IMR-90 (cell line): ENCODE measurements at regions not wholly inside any gene's neighbourhood (a gene's known extent, or its start where the extent isn't known, plus 50 kb on each side); places are given as distances from the start of the nearest gene placed in this dataset.

ENCODE experiments used
- ATAC-seq: fragments of 200-7000 bp; cut with Tn5 transposase; 2 replicates; pipeline ENCODE4 v1.9.1; 2020; ENCODE audit warnings: low read depth, mild to moderate bottlenecking, moderate library complexity
- BruUV-seq: library from RNA; stranded (reverse); fragments of 400-500 nt; replicated peaks from 2 replicates; lab custom pipeline; 2021; lab: Mats Ljungman, UMichigan
- CTCF ChIA-PET: fragments of 300-600 bp; formaldehyde crosslinking; extraction: SDS; loops from one replicate; lab custom pipeline; 2021; ENCODE audit warnings: antibody characterized with exemption; lab: Yijun Ruan, JAX
- POLR2A ChIA-PET: fragments of 300-600 bp; sonication (Branson Sonifier 250); formaldehyde crosslinking; loops from one replicate; lab custom pipeline; 2022; ENCODE audit warnings: antibody characterized with exemption; ENCODE audit not compliant: unreplicated experiment; lab: Charles Lee
- DNase-seq: peaks from one replicate; pipeline ENCODE4 v3.0.0; 2013
- H2AFZ ChIP-seq: replicated peaks from 2 replicates; pipeline ENCODE3; 2013; ENCODE audit warnings: low read length, mild to moderate bottlenecking; ENCODE audit not compliant: poor library complexity
- H2AK5ac ChIP-seq: 2 replicates; pipeline ENCODE4 v1.6.1; 2013; ENCODE audit warnings: low read depth, low read length, inconsistent platforms
- H2AK9ac ChIP-seq: replicated peaks from 2 replicates; pipeline ENCODE3; 2013; ENCODE audit warnings: mild to moderate bottlenecking, low read depth, low read length, moderate library complexity; ENCODE audit not compliant: poor library complexity
- H2BK120ac ChIP-seq: 2 replicates; pipeline ENCODE4 v1.6.1; 2013; ENCODE audit warnings: low read depth, low read length, inconsistent platforms
- H2BK15ac ChIP-seq: 3 replicates; pipeline ENCODE4 v1.6.1; 2013; ENCODE audit warnings: low read depth, low read length, inconsistent platforms
- H2BK20ac ChIP-seq: 2 replicates; pipeline ENCODE4 v1.6.1; 2013; ENCODE audit warnings: low read depth, mild to moderate bottlenecking, inconsistent platforms, low read length, moderate library complexity
- H2BK5ac ChIP-seq: 2 replicates; pipeline ENCODE4 v1.6.1; 2013; ENCODE audit warnings: mild to moderate bottlenecking, low read depth, low read length, inconsistent platforms; ENCODE audit not compliant: poor library complexity, severe bottlenecking
- H3K14ac ChIP-seq: replicated peaks from 2 replicates; pipeline ENCODE4 v1.6.1; 2013; ENCODE audit warnings: low read depth, low read length, inconsistent platforms
- H3K18ac ChIP-seq: 2 replicates; pipeline ENCODE4 v1.6.1; 2013; ENCODE audit warnings: low read depth, low read length, control low read depth
- H3K23ac ChIP-seq: 2 replicates; pipeline ENCODE4 v1.6.1; 2013; ENCODE audit warnings: low read depth, low read length, inconsistent platforms
- H3K27ac ChIP-seq: 2 replicates; pipeline ENCODE4 v1.5.1; 2013; ENCODE audit warnings: mild to moderate bottlenecking, control low read depth, low read length; ENCODE audit not compliant: insufficient read depth
- H3K27me3 ChIP-seq: 2 replicates; pipeline ENCODE4 v1.6.1; 2013; ENCODE audit warnings: low read length; ENCODE audit not compliant: control insufficient read depth, insufficient read depth
- H3K36me3 ChIP-seq: 2 replicates; pipeline ENCODE4 v1.6.1; 2013; ENCODE audit warnings: low read length, mixed read lengths; ENCODE audit not compliant: control insufficient read depth, insufficient read depth
- H3K4ac ChIP-seq: 2 replicates; pipeline ENCODE4 v1.6.1; 2013; ENCODE audit warnings: low read depth, low read length, inconsistent platforms
- H3K4me1 ChIP-seq: 2 replicates; pipeline ENCODE4 v1.6.1; 2013; ENCODE audit warnings: low read length, mixed read lengths; ENCODE audit not compliant: control insufficient read depth, insufficient read depth
- H3K4me2 ChIP-seq: 2 replicates; pipeline ENCODE4 v1.6.1; 2013; ENCODE audit warnings: low read depth, mild to moderate bottlenecking, control low read depth, low read length, moderate library complexity
- H3K4me3 ChIP-seq: 2 replicates; pipeline ENCODE4 v1.5.1; 2013; ENCODE audit warnings: low read depth, mild to moderate bottlenecking, control low read depth, low read length, moderate library complexity; ENCODE audit not compliant: insufficient read depth
- H3K56ac ChIP-seq: 2 replicates; pipeline ENCODE4 v1.6.1; 2013; ENCODE audit warnings: low read length, inconsistent platforms; ENCODE audit not compliant: insufficient read depth; ENCODE audit errors: extremely low read depth
- H3K79me1 ChIP-seq, 2 experiments: 2 replicates each; pipeline ENCODE4 v1.6.1; 2013; ENCODE audit warnings: low read length in 2 of 2, inconsistent platforms in 1 of 2, low read depth in 1 of 2
- H3K9ac ChIP-seq: 2 replicates; pipeline ENCODE4 v1.6.1; 2013; ENCODE audit warnings: low read depth, low read length, control low read depth
- H3K9me1 ChIP-seq: 2 replicates; pipeline ENCODE4 v1.6.1; 2013; ENCODE audit warnings: low read length, inconsistent platforms; ENCODE audit not compliant: insufficient read depth
- H3K9me3 ChIP-seq: 2 replicates; pipeline ENCODE4 v1.6.1; 2013; ENCODE audit warnings: low read length; ENCODE audit not compliant: control insufficient read depth, insufficient read depth
- H4K20me1 ChIP-seq: 2 replicates; pipeline ENCODE4 v1.6.1; 2013; ENCODE audit warnings: low read length, inconsistent platforms; ENCODE audit not compliant: insufficient read depth
- H4K5ac ChIP-seq: 2 replicates; pipeline ENCODE4 v1.6.1; 2013; ENCODE audit warnings: mild to moderate bottlenecking, low read depth, low read length, control low read depth
- H4K8ac ChIP-seq, 2 experiments: 2 replicates each; pipeline ENCODE4 v1.6.1; 2013; ENCODE audit warnings: low read depth in 2 of 2, low read length in 2 of 2, control low read depth in 1 of 2, inconsistent platforms in 1 of 2
- H4K91ac ChIP-seq: 2 replicates; pipeline ENCODE4 v1.6.1; 2013; ENCODE audit warnings: low read depth, low read length, inconsistent platforms; ENCODE audit not compliant: insufficient read depth
- BHLHE40 ChIP-seq: fragments of 150-350 bp; IDR thresholded peaks from 2 replicates; pipeline ENCODE4 v1.6.1; 2016; ENCODE audit warnings: mild to moderate bottlenecking, low read depth, low read length
- ELK1 ChIP-seq: fragments of 150-350 bp; IDR thresholded peaks from 2 replicates; pipeline ENCODE4 v1.6.1; 2016; ENCODE audit warnings: low read depth, mild to moderate bottlenecking, low read length, moderate library complexity, borderline replicate concordance
- FOS ChIP-seq: fragments of 150-350 bp; IDR thresholded peaks from 2 replicates; pipeline ENCODE4 v1.6.1; 2016; ENCODE audit warnings: low read depth, low read length
- MAFK ChIP-seq: IDR thresholded peaks from 2 replicates; pipeline ENCODE4 v1.6.1; 2012; ENCODE audit warnings: low read depth, low read length, improper control_type of control experiment
- MAZ ChIP-seq: IDR thresholded peaks from 2 replicates; pipeline ENCODE4 v1.6.1; 2012; ENCODE audit warnings: low read depth, mild to moderate bottlenecking, low read length, improper control_type of control experiment, moderate library complexity, borderline replicate concordance
- MXI1 ChIP-seq: IDR thresholded peaks from 2 replicates; pipeline ENCODE4 v1.6.1; 2012; ENCODE audit warnings: low read depth, mild to moderate bottlenecking, low read length, moderate library complexity, borderline replicate concordance
- NFE2L2 ChIP-seq: fragments of 150-350 bp; IDR thresholded peaks from 2 replicates; pipeline ENCODE4 v1.6.1; 2016; ENCODE audit warnings: low read depth, mild to moderate bottlenecking, low read length
- POLR2A ChIP-seq: IDR thresholded peaks from 2 replicates; pipeline ENCODE4 v1.6.1; 2012; ENCODE audit warnings: mild to moderate bottlenecking, low read depth, low read length
- RAD21 ChIP-seq: IDR thresholded peaks from 2 replicates; pipeline ENCODE4 v1.6.1; 2012; ENCODE audit warnings: low read length, improper control_type of control experiment
- RCOR1 ChIP-seq: IDR thresholded peaks from 2 replicates; pipeline ENCODE4 v1.6.1; 2012; ENCODE audit warnings: mild to moderate bottlenecking, low read length, improper control_type of control experiment; ENCODE audit not compliant: insufficient replicate concordance
- WGBS, 2 experiments: methylation state at CpG; one replicate each; pipeline versions ENCODE4 v1.1.5 to v1.1.7; 2013; ENCODE audit warnings: missing lambda C conversion rate in 2 of 2; ENCODE audit not compliant: insufficient read length in 1 of 2; ENCODE audit errors: extremely low coverage in 2 of 2; 5-methylcytosine and 5-hydroxymethylcytosine counted together
- dilution Hi-C: fragments of 300-500 bp; cut with HindIII; formaldehyde crosslinking; loops from one replicate; pipeline ENCODE4 v1.14.3; 2018; ENCODE audit warnings: low sequenced_read_pairs; ENCODE audit not compliant: unreplicated experiment
- in situ Hi-C: fragments of 300-500 bp; cut with MboI; formaldehyde crosslinking; loops from 3 replicates; pipeline ENCODE4 v1.14.3; 2019; ENCODE audit warnings: low sequenced_read_pairs, inconsistent platforms, mixed read lengths
- intact Hi-C: fragments of 100-400 bp; cut with micrococcal nuclease; formaldehyde crosslinking; loops from 2 replicates; pipeline ENCODE4 v1.10.0; 2022
- TF ChIP-seq, protein P1 (sequence below): conservative IDR thresholded peaks from 2 replicates; pipeline ENCODE4 v1.5.1; 2012; ENCODE audit warnings: mild to moderate bottlenecking, low read depth, low read length, improper control_type of control experiment

DNA sequence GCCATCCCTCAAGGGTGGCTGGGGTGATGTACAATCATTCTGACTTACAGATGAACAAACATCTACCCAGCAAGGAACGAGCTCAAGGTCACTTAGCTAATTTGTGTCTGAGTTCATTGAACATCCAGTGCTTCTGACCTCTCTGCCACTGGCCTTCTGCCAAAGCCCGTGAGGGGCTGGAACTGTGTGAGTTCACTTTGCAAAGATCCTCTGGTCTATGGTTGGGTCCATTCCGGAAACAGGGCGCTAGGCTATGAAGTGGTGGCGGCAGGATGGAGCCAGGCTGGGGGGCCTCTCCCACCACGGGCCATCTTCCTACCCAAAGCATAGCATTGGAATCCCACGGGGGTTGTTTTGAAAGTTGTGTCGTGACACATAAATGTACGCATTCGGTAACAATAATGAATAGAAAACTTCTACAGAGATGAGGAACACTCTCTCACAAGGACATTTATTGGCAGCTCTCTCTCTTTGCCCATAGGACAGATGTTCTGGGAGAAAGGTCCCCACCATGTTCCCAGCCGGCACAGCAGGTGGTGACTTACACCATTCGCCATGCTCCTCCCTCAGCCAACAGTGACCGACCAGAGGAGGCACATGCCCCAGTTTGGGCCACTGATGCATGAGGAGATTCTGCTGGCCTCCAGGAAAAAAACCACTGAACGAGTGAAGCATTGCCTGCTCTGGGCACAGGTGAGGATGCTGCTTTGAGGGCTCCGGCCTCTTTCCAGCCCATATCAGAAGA is 214.7 kb upstream of the CHRNA7 start:
- Histone ChIP-seq H3K18ac (no peak overlapping the region), H2AK9ac (no peak overlapping the region), H3K27me3 (no peaks in the 10 kb centered on the region), H2BK15ac (no peak overlapping the region), H3K4me2 (no peak overlapping the region), H2BK20ac (no peak overlapping the region), H2BK120ac (no peak overlapping the region), H3K4me3 (no peak overlapping the region), H3K4ac (no peak overlapping the region), H3K4me1 (no peaks in the 10 kb centered on the region), H4K5ac (no peak overlapping the region), H3K79me1 (no peaks in the 10 kb centered on the region), H3K9ac (no peak overlapping the region), H3K23ac (no peak overlapping the region), H4K91ac (no peak overlapping the region), H3K56ac (no peak overlapping the region), H3K14ac (no peak overlapping the region), H2AFZ (no peak overlapping the region), H3K27ac (no peak overlapping the region), H4K20me1 (no peaks in the 10 kb centered on the region), H3K9me1 (no peaks in the 10 kb centered on the region), H3K36me3 (no peaks in the 10 kb centered on the region), H4K8ac (no peak overlapping the region), H3K9me3 (0 out of 2 replicates have a peak, but pooled peaks cover 2% of the 10 kb centered on the region), H2AK5ac (no peak overlapping the region), H2BK5ac (no peak overlapping the region)
- ChIA-PET CTCF (no interaction called here), POLR2A (no interaction called here)
- no TSS peak for BruUV-seq
- dilution Hi-C loops: no loop called here
- TF ChIP-seq, protein P1, sequence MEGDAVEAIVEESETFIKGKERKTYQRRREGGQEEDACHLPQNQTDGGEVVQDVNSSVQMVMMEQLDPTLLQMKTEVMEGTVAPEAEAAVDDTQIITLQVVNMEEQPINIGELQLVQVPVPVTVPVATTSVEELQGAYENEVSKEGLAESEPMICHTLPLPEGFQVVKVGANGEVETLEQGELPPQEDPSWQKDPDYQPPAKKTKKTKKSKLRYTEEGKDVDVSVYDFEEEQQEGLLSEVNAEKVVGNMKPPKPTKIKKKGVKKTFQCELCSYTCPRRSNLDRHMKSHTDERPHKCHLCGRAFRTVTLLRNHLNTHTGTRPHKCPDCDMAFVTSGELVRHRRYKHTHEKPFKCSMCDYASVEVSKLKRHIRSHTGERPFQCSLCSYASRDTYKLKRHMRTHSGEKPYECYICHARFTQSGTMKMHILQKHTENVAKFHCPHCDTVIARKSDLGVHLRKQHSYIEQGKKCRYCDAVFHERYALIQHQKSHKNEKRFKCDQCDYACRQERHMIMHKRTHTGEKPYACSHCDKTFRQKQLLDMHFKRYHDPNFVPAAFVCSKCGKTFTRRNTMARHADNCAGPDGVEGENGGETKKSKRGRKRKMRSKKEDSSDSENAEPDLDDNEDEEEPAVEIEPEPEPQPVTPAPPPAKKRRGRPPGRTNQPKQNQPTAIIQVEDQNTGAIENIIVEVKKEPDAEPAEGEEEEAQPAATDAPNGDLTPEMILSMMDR: no peak
- TF ChIP-seq ELK1 (no peak), MAFK (no peak), MAZ (no peak), FOS (no peak), RCOR1 (no peak), NFE2L2 (no peak), RAD21 (no peak), BHLHE40 (no peak), MXI1 (no peak), POLR2A (no peak)
- DNase-seq (no peak), ATAC-seq (no peak)
- WGBS, 2 experiments: 65% methylated on average over 2 of the region's 15 CpGs; no CpG with 5 or more reads in 1 of the 2 experiments
- in situ Hi-C loops: no loop called here
- intact Hi-C loops: no loop called here
